IPS-NIHi7 (cell line): ENCODE measurements at regions not wholly inside any gene's neighbourhood (a gene's known extent, or its start where the extent isn't known, plus 50 kb on each side); places are given as distances from the start of the nearest gene placed in this dataset.
A peak's percentile ranks its signal among the peaks of the same experiment; 100 is the strongest.

Experiments used
- DNase-seq: peaks from one replicate; pipeline ENCODE4 v3.0.0; 2012; ENCODE audit warnings: mixed read lengths; ENCODE audit errors: extremely low spot score

DNA sequence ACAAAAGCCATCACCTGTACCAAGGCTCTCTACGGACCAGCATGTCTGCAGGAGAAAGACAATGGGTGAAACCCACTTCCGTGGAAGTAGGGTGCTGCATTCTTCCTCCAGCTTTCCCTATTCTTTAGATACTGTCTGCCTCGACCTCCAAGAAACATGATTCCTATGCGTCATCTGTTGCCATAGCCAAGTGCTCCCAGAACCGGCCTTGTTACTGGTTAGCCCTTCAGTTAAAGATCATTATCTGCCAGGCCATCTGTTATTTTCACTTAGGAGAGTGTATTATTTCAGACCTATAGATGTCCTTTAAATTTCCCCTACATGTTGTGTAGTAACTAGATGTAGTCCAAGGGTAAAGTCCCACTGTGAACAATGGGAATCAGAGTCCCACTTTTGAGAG lies 89.0 kb upstream of the KIAA1217 start:
- DNase-seq = no peak

DNA sequence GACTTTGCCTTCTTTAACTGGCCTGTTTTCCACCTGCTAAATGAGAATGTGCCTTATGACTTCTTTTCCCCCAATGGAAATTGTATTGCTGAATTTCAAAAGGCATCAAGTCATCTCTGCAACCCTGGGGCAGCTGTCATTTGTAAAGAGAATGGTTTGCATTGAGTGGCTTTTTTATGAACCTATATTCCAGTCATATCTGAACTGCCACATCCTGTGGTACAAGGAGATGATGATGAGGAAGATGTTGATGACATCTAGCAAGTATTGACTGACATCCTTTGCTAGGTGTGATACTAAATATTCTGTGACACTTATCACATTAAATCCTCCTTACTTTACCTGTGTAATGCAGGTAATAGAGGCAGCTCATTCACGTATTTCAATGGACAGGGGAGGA lies 88.3 kb upstream of the KIAA1217 start:
- DNase-seq = no peak

DNA sequence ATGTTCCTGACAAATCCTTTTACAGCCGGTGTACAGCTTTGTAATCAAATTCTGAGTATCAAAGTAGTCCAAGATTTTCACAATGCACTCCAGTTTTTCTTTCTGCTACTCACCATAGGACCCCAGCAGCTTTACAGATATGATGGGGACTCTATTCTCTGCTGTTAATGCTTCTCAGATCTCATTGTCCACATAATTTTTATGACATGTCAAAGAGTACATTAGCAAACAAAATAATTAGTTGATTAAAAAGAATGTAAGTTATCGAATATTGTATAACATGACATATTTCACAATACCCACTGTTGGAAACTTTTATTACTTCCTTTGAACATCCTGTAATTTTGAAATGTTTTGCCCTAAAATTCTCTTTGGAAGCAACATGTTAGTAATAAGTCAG lies 81.4 kb upstream of the KIAA1217 start:
- DNase-seq = no peak

DNA sequence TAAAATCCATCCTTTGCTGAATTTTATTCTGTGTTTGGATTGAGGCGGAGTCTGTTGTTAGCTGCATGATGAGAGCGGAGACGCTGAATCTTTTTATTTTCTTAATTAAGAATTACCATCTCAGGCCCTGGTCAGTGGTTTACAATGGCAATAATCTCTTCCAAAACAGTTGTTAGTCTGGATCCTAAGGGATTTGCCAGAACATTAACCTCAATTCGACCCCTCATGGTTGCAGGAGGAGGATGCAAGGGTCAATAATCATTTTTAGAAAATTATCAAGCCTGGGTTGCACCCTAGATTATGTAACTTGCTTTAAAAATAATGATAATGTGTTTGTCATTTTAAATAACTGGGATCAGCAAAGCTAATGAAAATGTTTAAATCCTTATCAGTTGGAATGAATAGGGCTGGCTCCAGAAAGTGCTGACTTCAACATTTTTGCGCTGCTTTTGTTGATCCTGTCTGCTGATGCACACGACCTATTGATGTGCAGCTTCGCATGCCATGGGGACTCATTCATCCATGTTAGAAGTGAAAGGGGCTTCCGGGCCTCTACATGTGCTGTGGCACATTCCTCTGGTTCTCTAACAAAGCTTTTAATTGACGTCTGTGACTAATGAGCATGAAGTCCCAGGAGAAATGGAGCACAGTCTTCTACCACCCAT lies 80.7 kb upstream of the KIAA1217 start:
- DNase-seq = no peak

DNA sequence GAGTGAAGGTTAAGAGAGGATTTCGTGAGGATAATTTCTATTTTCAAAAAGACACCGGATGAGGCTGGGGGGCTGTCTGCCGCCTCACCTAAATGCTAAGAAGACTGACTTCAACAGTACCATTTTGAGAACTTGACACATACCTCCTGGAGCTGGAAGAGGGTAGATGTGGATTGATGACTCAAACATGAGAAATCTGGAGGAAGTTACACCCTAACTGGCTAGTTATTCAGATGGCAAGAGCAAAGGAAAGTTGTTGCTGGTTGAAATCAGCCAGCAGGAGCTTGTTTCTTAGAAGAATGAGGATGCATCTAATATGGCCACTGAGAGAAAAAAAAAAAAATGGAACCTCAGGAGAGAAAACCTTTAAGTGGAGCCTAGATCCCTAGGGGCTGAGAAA lies 76.2 kb upstream of the KIAA1217 start:
- no peak for DNase-seq

DNA sequence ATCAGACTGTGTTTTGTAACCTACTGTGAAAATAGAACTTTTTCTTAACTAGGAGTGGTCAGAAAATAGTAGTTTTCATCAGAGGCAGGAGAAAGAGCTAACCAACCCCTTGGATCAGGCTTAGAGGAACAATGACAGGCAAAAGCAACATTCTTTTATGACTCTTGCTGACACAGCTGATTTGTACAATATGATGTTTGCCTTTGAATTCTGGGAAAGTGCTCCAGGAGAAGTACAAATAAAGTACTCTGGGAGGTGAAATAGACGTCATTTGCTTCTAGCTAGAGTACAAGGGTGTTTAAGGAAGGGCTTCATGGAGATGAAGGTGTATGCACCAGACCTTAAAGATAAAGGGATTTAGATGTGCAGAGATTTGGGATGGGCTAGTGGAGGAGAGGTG lies 75.1 kb upstream of the KIAA1217 start:
- DNase-seq = no peak

DNA sequence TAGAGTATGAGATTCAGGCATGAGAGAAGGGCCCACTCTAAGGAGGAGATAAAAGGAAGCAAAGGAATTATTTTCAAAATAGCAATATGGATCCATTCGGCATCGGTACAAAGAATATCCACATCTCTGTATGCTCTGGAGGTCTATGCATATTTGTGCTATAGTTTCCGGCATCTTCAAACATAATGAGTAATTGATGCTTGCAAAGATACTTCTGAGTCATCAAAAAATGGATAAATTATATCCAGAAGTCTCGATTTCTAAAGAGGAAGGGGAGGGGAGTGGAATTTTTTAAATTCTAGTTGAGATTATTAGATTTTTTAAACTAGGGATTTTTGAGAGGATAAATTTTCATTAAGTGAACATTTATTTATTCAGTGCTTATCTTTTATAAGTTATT lies 72.9 kb upstream of the KIAA1217 start:
- DNase-seq = no peak

DNA sequence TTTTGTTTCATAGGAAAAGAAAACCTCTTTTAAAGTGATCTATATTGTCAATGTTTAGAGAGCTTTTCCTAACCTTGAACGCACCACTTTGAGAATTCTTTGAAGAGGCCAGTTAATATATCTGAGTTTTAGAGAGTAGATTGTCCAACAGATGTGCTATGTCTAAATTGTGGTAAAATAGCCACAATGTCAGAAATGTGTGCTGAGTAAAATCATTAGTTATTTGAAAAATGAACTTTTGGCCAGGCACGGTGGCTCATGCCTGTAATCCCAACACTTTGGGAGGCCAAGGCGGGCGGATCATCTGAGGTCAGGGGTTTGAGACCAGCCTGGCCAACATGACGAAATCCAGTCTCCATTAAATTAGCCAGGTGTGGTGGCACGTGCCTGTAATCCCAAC lies 61.6 kb upstream of the KIAA1217 start:
- no peak for DNase-seq

DNA sequence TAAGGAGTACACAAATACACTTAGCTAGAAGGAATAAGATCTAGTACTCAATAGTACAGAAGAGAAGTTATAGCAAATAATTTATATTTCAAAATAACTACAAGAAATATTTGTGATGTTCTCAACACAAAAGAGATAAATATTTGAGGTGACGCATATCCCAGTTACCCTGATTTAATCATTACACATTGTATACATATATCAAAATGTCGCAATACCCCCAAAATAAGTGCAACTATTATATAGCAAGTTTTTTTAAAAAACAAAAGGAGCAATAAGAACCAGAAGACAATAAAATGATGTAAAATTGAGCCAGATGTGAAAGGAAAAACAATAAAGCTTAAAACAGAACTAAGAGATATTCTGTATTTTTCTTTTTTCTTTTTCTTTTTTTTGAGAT lies 59.3 kb upstream of the KIAA1217 start:
- no peak for DNase-seq

DNA sequence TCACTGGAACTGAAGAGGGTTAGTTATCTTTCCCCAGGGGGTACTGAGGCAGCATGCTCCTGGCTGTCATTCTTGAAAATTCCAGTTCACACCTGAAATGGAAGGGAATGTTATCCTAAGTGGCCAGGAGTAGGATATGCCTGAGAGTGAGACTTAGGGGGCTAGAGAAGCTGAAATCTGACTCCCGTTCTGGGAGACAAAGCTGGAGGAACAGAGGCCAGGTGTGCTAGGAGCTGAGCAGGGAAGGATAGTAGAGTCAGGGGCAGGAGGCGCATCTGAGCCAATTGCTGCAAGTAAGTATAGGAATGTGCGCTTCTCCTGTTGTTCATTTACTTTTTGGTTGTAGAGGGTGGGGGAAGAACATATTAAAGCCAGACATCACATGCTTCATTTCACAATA lies 58.1 kb upstream of the KIAA1217 start:
- DNase-seq = peak; percentile 14

DNA sequence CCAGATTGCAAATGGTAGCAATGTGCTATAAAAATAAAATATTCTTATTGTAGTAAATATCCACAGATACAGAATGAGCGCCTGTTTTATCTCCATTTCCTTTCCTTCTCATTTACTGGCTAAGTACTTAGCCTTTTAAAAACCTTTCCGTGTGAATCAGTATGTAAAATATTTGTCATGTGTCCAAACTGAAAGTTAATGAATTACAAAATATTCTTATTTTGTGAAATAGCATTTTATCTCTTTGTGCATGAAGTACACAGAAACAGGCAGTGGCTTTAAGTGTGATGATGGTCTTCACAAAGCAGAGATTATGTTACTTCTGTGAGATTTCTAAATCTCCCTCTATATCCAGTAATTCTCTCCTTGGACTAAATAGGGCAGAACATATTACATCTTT lies 56.7 kb upstream of the KIAA1217 start:
- no peak for DNase-seq

DNA sequence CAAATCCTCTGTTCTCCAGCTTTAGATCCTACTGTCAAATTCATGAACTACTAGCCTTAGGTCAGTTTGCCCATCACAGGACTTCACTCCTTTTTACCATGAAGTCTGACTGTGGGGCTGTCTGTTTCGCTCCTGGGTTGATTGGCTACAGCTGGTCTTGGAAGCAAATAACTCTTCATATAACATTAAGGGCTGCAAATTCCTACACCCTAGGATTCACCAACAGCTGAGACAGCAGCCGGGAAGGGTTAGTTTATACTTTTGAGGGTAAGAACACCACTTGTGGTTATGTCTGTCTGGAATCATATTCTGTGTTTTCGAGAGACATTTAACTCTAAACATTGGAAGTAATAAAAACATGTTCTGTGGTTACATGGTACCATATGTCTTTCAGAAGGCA lies 55.9 kb upstream of the KIAA1217 start:
- DNase-seq = no peak

DNA sequence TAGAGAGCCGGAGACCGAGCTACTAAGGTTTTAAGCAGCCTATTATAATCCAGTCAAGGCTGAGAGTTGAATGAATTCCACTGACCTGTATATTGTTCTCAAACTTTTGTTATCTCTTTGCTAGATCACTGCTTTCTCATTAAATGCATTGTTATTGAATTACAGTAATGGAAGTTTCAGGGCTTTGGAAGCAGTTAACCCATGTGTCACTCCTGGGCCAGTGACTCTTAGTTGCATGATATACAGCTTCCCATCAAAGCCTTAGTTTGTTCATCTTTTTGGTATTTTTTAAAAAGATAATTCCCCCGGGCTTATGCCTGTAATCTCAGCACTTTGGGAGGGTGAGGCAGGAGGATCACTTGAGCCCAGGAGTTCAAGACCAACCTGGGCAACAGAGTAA lies 55.4 kb upstream of the KIAA1217 start:
- no peak for DNase-seq

DNA sequence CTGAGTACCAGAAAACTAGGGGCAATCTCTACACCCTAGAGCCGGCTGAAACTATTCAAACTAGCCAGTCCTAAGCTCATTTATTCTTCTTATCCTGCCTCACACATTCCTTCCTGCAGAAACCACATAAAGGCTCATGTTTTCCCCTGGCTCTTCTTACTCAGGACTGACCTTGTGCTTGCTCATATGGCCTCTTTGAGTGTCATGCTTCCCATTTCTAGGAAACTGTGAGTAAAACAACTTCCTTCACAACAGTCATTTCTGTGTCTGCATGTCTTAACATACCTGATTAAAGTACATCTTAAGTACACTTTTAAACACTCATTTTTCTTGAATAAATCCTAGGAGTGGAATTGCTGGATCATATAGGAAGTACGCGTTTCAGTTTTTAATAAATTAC lies 52.3 kb upstream of the KIAA1217 start:
- no peak for DNase-seq

DNA sequence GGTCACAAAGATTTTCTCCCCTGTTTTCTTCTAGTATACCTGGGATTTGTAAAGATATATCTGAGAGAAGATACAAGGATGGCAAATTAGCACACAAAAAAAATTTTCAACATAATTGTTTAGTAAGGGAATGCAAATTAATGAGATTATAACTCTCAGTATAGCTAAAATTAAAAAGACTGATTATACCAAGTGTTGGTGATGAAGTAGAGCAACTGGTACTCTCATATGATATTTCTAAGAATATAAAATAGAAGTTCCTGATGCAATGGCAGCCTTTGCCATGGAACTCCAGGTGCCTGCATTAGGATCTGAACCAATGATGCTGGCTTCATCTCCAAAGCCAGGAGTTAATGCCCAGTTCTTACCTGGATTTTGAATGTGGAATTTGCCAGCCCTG lies 51.4 kb upstream of the KIAA1217 start:
- DNase-seq = no peak
